ENCODE measurements at regions not wholly inside any gene's neighbourhood (a gene's known extent, or its start where the extent isn't known, plus 50 kb on each side); places are given as distances from the start of the nearest gene placed in this dataset.
"Not testable (repeated sequence)": the region's sequence is repeated elsewhere in the genome, so short reads cannot be mapped to it uniquely, and the experiment has no call there.

DNA sequence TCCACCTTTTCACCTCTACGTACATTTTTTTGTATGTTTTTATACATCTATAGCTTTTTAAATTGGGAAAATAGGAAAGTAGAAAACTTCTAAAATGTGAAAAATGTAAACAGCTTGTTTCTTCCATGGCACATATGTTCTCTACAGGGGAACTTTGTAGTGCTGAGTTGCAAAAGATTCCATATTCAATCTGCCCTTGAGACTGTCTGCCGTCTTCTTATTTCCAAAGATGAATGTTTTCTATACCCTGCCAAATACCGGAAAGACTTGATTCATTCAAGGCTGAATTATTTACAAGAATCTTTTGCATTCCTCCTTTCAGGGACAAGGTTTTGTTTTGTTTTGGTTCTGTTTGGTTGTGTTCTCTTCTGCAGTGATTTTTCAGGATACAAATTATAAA lies 1334.5 kb upstream of the ADGRL4 start:
- no peak for DNase-seq

DNA sequence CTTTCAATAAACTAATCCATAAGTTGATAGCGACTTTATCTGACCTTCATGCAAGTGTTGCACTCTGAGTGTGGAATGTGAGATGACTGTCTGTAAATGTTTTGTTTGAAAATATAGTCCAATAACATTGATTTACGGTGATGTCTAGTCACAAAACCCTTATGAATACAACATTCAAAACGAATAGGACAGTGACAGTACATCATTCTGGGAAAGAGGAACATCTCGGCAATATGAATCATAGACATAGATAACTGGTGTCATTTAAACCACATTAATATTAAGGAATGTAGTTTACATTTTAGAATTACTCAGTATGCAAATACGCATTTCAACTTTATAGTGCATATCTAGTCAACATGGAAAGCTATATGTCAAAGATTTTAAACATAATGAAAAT lies 1311.6 kb upstream of the ADGRL4 start:
- no peak for DNase-seq

DNA sequence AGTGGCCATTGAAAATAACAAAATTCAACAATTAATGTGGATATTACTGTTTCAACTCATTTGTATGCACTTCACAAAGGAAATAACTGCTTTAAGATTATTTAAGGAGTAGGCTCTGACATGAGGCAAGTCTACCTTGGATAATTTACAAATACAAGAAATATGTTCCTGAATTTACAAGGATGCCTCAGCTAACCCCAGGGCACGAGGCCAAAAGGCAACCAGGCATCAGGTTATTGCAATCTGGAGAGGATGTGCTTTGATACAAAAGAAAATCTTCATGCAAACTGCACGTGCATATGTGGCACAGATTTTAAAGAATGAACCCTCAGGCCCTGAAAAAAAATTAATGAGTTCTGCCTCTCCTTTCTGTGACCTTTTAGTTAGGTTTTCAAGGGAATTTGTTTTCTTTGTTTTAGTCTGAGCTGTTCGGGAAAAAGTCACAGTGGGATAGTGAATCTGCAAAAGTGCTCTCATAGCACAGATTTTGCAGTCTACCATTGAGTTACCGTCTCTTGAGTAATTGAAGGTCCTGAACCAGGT lies 1304.2 kb upstream of the ADGRL4 start:
- DNase-seq = no peak

DNA sequence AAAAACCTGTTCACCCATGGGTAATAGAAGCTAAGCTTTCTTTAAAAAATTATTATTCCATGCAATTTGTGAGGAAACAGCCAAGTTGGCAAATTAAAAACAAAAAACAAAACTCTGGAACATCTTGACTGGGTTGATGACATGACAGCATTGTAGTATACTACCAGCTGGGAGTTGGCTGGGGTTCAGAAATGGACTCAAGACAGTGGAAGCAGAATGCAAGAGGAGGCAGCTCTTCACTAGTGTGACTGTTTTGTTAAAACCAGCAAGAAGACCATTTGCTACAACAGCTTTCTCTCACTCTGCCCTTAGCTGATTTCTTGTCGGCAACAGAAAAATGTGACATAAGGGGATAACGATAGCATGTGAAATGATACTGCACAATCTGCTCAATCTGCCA lies 1298.9 kb upstream of the ADGRL4 start:
- DNase-seq = no peak

DNA sequence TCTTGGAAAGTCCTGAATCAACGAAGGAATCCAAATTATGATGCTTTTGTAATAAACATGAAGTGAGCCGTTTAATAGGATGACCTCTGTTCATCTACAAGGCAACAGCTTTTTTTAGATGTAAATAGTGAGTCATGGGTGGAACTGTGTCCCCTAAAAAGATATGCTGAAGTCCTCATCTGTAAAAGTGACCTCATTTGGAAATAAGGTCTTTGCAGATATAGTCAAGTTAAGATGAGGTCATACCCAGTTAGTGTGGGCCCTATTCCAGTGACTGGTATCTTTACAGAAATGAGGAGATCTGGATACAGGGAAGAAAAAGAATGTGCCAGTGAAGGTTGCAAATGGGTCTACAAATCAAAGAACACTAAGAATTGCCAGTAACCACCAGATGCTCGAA lies 1287.3 kb upstream of the ADGRL4 start:
- no peak for DNase-seq

DNA sequence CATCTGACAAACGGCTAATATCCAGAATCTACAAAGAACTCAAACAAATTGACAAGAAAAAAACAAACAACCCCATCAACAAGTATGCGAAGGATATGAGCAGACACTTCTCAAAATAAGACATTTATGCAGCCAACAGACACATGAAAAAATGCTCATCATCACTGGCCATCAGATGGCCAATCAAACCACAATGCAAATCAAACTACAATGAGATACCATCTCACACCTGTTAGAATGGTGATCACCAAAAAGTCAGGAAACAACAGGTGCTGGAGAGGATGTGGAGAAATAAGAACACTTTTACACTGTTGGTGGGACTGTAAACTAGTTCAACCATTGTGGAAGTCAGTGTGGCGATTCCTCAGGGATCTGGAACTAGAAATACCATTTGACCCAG lies 1282.2 kb upstream of the ADGRL4 start:
- DNase-seq = not testable (repeated sequence)

DNA sequence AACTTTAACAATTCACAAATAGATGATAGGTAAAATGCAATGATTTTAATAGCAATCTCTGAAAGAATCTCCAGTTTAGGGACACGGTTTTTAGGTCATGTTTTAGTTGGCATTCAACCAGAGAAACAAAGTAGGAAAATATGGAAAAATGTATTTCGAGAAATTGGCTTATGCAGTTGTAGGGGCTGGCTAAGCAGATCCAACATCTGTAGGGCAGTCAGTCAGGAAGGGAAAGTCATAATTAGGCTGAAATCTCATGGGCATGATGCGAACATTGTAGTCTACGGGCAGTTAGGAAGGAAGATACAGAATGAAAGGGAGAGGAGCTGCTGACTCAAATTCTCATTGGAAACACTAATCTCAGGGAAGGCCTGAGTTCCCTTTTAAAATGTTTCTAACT lies 1276.0 kb upstream of the ADGRL4 start:
- no peak for DNase-seq

DNA sequence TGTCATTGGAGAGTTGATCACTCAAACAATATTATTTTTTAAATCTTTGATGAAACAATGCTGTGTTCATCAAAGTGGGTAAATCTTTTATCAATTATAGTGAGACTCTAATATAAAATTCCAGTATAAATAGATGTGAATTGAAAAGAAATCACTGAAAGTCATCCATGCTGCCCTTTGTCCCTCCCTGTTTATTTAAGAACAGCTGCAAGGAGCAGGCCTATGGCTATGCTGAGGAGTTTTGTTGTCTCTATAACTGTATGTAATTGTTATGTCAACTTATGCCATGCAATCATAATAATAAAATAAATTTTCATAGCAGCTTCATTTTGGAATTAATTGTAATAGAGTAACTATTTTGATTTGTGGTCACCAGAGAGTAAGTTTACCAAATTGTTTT lies 1272.4 kb upstream of the ADGRL4 start:
- DNase-seq = no peak

DNA sequence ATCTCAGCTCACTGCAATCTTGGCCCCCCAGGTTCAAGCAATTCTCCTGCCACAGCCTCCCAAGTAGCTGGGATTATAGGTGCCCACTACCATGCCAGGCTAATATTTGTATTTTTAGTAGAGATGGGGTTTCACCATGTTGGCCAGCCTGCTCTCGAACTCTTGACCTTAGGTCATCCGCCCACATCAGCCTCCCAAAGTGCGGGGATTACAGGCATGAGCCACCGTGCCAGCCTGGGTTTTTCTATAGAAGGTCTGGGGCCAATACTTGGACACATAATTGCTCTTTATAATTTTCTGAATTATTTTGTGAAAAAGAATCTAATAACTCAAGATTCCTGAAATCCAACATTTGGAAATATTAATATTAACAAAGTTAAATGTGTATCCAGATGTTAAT lies 1267.7 kb upstream of the ADGRL4 start:
- no peak for DNase-seq

DNA sequence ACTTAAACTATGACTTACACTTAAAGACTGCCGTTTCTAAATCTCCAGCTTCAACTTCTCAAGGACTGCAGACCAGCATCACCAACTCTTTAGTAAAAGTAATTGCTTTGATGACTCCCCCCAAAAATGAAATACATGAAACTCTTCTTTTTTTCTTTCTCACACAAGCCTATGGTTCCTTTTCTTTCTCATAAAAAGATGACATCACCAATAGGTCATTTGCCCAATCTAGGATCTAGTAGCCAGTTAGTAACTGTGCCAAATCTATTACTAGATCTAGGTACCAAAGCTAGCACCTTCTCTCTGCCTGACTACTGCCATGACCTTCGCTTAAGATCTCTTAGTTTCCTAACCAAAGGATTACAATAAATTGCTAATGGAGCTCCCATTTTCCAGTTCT lies 1266.0 kb upstream of the ADGRL4 start:
- DNase-seq = no peak

DNA sequence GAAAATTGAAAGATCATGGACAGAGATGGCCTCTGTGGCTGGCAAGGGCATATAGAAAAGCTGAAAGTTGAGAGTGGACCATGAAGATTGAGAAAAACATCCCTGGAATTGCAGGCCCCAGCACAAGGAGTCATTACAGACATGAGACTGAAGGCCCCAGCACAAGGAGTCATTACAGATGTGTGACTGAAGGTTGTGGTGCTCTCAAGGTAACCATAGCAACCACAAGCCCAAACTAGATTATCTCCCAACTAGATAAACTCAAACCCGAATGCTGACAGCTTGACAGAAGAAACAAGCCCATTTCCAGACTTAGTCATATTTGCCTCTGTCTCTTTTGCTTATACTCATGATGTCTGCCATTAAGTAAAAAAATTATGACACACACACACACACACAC lies 1252.1 kb upstream of the ADGRL4 start:
- DNase-seq = no peak

DNA sequence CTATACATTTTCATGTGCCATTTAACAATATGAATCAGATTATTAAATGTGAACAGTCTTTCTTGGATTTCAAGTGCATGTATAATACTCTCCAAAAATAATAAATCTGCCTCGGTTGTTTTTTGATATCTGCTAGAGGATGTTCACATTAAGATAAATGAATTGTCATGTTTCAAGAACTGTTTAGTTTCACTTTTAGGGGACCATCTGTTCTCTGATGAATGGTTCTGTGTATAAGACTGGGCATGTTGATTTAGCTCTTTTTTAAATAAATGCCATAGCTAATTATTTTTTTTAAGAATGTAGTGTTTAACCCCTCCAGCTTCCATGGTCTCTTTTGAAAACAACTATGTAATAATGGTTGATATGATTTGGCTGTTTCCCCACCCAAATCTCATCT lies 1245.1 kb upstream of the ADGRL4 start:
- DNase-seq = no peak

DNA sequence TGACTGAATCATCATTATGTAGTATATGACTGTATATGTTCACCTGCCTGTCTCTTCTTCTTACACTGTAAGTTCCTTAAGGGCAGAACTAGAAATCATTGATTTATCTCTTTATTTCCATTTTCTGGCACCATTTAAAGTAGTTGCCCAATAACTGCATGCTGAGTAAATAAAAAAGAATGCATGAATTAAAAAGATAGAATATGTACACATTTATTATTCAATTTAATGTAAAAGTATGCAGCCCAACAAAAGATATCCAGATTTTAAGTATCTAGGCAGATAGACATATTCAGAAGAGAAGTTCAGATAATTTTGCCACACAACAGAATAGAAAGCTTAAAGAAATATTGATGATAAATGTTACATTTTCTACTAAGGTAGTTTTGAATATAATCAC lies 1244.6 kb upstream of the ADGRL4 start:
- DNase-seq = no peak

DNA sequence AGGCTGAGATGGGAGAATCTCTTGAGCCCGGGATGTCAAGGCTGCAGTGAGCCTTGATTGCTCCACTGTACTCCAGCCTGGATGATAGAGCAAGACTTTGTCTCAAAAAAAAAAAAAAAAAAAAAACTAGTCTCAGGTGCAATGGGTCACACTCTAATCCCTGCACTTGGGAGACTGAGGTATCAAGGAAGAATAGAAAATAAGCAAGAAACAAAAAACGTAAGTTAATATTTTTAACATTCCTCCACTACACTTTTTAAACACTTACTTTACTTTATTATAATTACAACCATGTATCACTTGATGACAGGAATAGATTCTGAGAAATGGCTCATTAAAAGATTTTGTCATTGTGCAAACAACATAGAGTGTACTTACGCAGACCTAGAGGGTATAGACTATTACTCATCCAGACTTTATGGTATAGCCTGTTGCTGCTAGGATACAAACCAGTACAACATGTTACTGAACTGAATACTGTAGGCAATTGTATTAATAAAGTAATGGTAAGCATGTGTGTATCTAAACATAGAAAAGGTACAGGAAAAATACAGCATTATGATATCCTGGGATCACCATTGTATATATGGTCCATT lies 1244.1 kb upstream of the ADGRL4 start:
- no peak for DNase-seq

DNA sequence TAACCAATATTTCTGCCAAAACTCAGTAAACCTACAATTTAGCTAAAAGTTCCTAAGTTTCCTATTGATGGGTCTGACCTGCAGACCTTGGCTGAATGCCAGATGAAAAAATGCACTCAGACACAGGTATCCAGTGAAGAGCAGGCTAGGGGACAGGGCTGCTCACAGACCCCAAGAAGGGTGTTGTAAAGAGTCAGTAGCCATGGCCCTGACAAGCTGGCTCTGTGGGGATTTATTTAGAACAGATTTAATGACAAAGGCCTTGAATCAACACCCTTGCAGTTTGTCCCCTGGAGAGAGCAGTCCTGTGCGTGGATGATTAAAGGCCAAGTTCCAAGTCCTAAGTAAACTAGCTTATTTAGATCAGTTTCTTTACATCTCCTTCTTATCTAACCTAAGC lies 1243.2 kb upstream of the ADGRL4 start:
- DNase-seq = no peak

DNA sequence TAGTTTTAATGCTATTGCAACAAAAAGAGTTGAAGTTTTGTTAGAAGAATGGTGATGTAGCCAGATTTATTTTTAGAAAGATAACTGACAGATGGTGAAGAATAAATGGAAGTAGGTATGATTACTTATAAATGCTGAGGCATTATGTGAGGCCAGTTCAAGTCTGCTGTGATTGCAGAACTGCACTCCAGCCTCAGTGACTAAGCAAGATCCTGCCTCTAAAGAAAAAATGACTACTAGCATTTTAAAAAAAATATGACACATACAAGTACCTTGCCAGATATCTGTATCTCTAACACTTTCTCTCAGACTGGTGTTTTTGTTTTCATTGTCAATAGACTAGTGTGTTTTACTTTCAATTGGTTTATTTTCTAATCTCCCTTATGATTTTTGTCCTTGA lies 1242.4 kb upstream of the ADGRL4 start:
- no peak for DNase-seq

DNA sequence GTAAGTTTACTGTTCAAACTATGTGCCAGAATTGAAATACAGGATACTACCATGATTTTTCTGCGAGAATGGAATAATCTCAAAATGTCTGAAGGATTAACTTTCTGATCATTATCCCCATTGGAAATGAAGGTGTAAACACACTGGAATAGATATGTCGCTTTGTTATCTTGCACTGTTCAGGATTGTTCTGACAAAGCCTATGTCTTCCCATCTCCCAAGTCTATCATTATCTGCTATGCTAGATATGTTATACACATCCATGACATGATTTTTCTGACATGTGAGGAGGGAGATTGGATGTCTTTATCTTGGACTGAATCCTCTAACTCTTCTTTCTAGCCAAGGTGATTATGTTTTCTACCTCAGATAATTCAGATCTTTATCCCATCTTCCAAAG lies 1239.3 kb upstream of the ADGRL4 start:
- no peak for DNase-seq

DNA sequence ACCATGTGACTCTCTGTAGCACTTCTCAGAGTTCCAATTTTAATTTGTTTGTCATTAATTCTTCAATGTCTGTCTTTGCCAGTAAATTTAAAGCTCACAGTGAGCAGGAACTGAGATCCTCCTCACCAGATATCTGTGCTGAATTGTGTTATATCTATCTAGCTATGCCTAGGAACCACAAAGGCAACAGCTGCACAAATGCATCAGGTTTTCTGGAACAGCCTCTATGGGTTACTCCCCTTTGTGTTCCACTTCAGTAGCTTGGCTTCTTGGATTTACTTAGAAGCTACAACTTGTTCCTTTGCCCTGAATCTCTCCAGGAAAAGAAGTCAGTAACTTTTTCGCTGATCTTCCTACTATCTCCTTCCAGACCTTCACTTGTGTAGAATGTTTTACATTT lies 1237.8 kb upstream of the ADGRL4 start:
- no peak for DNase-seq

DNA sequence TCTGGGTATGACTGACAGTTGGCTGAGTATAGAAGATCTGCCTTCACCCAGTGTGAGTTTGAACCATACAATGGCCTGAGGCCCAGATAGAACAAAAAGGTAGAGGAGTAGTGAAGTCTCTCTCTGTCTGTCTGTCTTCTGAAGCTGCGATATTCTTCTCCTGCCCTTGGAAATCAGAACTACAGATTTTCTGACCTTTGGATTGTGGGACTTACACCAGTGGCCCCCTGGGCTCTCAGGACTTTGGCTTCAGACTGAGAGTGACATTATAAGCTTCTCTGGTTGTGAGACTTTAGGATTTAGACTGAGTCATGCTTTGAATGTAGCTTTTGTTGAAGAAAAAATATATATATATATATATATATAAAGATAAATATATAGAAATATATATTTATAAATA lies 1235.0 kb upstream of the ADGRL4 start:
- DNase-seq = no peak

DNA sequence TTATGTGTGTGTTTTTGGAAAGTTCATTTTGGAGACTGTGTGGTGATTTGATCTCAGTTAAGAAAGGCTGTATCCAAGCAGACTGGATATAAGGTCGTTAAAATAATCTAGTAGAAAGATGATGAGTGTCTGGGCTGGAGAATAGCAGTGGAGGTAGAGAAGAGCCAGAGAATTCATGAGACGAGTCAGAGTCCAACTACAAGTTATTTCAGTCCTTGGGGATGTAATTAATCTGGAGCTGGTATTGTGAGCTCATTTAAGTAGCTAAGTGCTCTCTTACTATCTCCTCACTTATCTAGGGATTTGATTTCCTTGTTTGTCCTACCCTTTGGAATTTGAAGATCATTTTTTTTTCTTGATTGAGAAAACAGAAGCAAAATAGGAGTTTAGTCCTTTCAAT lies 1219.0 kb upstream of the ADGRL4 start:
- DNase-seq = no peak

DNA sequence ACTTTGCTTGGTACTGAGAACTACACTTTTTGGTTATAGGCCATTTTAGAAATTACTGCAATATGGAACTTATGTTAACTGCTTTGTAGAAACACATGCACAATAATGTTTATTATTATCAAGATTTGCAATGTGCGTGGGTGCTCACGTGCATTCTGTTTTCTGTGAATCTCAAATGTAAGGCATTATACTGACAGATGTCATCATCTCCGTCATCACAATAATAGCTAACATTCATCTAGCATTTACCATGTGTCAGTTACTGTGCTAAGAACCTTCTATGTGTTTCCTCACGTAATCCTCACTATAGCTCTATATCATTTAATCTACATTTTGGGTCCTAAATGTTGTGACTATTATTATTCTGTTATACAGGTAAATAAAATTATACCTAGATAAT lies 1214.8 kb upstream of the ADGRL4 start:
- no peak for DNase-seq

DNA sequence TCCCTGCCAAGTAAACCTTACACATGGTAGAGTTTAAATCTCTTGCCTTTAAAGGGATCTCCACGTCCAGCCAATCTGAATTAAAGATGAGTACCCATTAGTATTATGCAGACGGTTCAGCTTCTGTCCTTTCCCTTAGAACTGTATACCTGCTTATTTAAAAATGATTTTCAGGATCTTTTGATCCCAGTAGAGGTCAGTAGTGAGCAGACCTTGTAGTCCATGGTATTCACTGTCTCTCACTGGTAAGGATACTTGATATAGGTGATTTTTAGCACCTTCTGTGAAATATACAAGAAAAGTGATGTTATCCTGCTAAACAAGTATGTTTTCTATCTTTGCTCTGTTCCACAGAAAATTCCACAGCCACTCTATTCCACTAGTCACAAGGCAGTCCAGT lies 1211.6 kb upstream of the ADGRL4 start:
- DNase-seq = no peak

DNA sequence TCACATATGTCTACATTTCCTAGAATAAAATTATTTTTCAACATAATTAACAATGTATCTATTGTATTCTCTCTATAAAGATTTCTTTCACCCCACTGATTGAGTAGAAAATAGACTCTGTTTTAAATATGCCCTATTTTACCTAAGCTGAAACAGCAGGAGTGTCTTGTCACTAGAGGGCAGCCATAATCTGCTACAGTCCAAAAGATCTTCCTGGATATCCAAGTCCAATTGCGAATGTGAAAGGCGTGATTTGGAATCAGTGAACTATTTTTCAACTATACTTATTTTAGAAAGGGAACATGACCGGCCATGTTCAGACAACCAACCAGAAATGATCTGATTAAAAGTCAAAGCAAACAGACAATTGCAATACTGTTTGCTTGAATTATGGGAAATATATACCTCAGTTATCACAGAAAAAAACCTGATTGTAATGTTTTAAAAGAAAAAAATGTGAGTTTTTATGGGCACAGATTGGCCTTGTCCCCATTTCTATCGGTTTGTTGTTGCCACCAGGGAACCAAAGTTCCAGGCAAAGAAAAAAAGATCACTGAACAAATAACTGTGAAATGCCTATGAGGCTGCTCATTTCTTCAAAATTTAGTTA lies 1211.0 kb upstream of the ADGRL4 start:
- DNase-seq = no peak

DNA sequence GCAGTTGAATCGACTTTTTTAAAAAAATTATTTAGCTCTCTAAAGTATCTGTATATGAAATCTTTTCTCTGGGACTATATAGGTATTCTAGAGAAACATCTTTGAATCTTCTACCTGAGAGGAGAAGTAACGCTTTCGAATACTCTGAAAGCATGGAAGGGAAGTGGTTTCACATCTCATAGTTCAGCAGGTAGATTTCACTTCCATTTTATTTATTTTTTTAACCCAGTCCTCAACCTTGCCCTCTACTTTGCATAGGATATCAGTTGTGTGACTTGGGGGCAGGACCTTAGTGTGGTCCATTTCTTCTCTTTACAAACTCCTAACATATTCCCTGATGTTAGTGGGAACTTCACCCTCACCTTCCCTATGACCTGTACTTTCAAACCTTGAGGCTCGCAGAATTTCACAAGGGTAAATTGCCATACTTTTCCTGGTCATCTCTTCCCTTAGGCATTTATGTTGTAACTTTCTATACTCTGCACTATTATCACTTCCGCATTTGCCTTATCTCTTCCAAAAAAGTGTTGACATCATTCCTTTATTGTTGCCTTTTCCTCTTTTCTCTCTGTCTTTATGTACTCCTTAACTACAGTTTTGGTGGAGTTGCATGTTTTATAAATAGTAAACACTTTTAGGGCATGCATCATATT lies 1208.5 kb upstream of the ADGRL4 start:
- no peak for DNase-seq

DNA sequence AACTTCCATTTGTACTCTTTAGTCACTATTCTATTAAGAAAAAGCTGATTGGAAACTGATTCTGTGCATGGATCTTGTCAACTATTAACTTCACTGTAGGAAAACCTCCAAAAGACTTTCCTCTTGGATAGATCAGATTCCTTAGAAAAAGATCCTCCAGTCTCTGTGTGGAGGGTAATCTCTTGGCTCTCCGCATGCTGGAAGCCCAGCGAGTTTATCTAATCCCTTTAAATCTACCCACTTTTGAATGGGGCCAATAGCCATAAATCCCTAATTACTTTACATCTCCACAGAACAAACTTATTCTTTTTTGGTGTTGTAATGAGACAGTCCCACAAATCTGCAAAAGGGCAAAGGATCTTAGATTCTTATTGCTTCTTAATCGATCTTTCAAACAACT lies 1206.4 kb upstream of the ADGRL4 start:
- DNase-seq = no peak

Measured in NK-92 treated with Interleukin-12 subunit alpha and Interleukin-12 subunit beta, amount 100 ng/mL, for 24 hours (cell line).